H1 (cell line): ENCODE measurements at regions not wholly inside any gene's neighbourhood (a gene's known extent, or its start where the extent isn't known, plus 50 kb on each side); places are given as distances from the start of the nearest gene placed in this dataset.

Experiments
- RFX5 ChIP-seq: IDR thresholded peaks from 2 replicates; pipeline ENCODE4 v1.6.1; 2011; ENCODE audit warnings: low read depth, low read length, improper control_type of control experiment, borderline replicate concordance
- RNF2 ChIP-seq: fragments of 200-900, 300-1000 bp; sonication (generic); IDR thresholded peaks from 2 replicates; pipeline ENCODE4 v1.7.1; 2016; ENCODE audit warnings: borderline replicate concordance, low read depth, mild to moderate bottlenecking, antibody characterized with exemption, low read length; ENCODE audit not compliant: poor library complexity, severe bottlenecking; ENCODE audit errors: missing control alignments
- SP1 ChIP-seq: IDR thresholded peaks from 2 replicates; pipeline ENCODE4 v1.6.1; 2011; ENCODE audit warnings: low read depth, low read length
- TEAD4 ChIP-seq: IDR thresholded peaks from 2 replicates; pipeline ENCODE4 v1.6.1; 2012; ENCODE audit warnings: low read depth, low read length, inconsistent platforms, mixed read lengths

- TF ChIP-seq RNF2, result no peak
- TF ChIP-seq TEAD4, result no peak
- no peak for TF ChIP-seq SP1
- TF ChIP-seq RFX5, result no peak
Observed at GRCh38 chr1:37373413-37373812, 101.0 kb upstream of the ZC3H12A start (continued).
